Lower leg skin (tissue), 4 donors: ENCODE measurements at regions not wholly inside any gene's neighbourhood (a gene's known extent, or its start where the extent isn't known, plus 50 kb on each side); places are given as distances from the start of the nearest gene placed in this dataset.

ENCODE experiments used
- DNase-seq, 2 donors: peaks; one replicate each; pipeline ENCODE4 v3.0.0-alpha.2; 2019; ENCODE audit warnings: low spot score in 2 of 2
- H3K4me3 ChIP-seq: fragments of 200-600 bp; sonication (generic); 2 replicates; pipeline ENCODE4 v1.5.1; 2017; ENCODE audit warnings: mild to moderate bottlenecking, low read depth; ENCODE audit not compliant: poor library complexity, severe bottlenecking
- POLR2A ChIP-seq, 2 donors: fragments of 450-650 bp; IDR thresholded peaks; one replicate each; pipeline ENCODE4 v1.6.1; 2016 to 2017; ENCODE audit warnings: antibody characterized with exemption in 2 of 2, mild to moderate bottlenecking in 1 of 2, moderate library complexity in 1 of 2
- WGBS, 2 donors: methylation state at CpG; one replicate each; pipeline ENCODE4 v1.1.5; 2018; 5-methylcytosine and 5-hydroxymethylcytosine counted together
- intact Hi-C: fragments of 100-400 bp; cut with DNase I; formaldehyde crosslinking; loops from one replicate; pipeline ENCODE4 v1.15.0; 2023; ENCODE audit warnings: low total_unique reads
- TF ChIP-seq, protein P1 (sequence below), 3 donors: fragments of 450-650 bp; IDR thresholded peaks; one replicate each; pipeline ENCODE4 v1.5.1; 2016; ENCODE audit warnings: antibody characterized with exemption in 3 of 3, mild to moderate bottlenecking in 3 of 3, moderate library complexity in 2 of 3

DNA sequence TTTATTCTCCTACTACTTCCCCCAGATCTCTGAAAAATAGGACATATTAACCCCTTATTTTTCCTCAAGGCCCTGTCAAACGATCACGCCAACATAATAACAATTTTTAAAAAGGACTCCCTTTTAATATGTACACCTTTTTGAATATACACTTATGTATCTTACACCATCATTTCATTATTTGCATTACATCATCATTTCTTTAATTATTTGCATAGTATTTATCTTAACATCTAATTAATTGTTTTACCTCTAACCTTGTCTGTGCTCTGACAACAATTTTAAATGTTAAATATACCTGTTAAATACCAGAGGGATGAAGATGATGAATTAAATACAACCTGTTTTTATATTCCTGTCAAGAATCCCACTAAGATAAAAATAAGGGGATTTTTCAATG lies 432.2 kb downstream of the PTPRC start:
- H3K4me3 ChIP-seq, result no peak overlapping the region
- WGBS, 2 donors, result 94 to 98% methylated on average over 2 of the region's 2 CpGs
- DNase-seq, result no peak
- intact Hi-C loops, result no loop called here
- TF ChIP-seq, protein P1, sequence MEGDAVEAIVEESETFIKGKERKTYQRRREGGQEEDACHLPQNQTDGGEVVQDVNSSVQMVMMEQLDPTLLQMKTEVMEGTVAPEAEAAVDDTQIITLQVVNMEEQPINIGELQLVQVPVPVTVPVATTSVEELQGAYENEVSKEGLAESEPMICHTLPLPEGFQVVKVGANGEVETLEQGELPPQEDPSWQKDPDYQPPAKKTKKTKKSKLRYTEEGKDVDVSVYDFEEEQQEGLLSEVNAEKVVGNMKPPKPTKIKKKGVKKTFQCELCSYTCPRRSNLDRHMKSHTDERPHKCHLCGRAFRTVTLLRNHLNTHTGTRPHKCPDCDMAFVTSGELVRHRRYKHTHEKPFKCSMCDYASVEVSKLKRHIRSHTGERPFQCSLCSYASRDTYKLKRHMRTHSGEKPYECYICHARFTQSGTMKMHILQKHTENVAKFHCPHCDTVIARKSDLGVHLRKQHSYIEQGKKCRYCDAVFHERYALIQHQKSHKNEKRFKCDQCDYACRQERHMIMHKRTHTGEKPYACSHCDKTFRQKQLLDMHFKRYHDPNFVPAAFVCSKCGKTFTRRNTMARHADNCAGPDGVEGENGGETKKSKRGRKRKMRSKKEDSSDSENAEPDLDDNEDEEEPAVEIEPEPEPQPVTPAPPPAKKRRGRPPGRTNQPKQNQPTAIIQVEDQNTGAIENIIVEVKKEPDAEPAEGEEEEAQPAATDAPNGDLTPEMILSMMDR (IDR thresholded peaks at IDR 0.05), result no peak
- no peak for TF ChIP-seq POLR2A (IDR thresholded peaks at IDR 0.05)

DNA sequence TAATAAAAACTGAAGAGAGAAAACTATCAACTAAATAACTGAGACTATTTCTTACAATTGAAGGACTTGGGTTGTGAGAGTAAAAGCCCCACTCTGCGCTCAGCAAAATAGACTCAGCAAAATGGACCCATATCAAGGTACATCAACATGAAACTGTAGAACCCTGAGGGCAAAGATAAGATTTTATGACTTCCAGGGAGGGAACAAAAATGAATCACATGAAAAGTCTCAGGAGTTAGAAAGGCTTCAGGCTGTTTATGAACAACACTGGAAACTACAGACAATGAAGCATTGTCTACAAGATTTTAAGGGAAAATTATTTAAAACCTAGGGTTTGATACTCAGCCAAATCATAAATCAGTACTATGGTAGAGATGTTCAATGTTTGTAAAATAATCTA lies 434.3 kb downstream of the PTPRC start:
- no peak for DNase-seq
- TF ChIP-seq POLR2A (IDR thresholded peaks at IDR 0.05), result no peak
- TF ChIP-seq, protein P1 (IDR thresholded peaks at IDR 0.05), result no peak
- intact Hi-C loops, result no loop called here
- WGBS, 2 donors, result 69% methylated on average over 1 of the region's 1 CpG
- H3K4me3 ChIP-seq, result no peak overlapping the region

DNA sequence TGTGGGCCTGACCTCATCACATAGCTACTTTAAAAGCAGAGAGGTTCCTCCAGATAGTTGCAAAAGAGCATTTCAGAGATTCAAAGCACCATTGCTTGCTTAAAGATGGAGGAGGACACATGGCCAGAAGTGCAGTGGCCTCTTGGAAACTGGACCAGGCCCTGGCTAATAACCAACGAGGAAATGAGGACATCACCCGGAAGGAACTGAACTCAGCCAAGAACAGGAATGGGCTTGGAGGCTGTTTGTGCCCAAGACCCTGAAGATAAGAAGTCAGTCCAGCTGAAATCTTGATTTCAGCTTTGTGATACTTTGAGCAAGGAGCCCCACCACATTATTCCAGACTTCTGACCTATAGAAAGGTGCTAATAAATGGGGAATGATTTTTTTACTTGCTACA lies 437.0 kb downstream of the PTPRC start:
- no peak overlapping the region for H3K4me3 ChIP-seq
- TF ChIP-seq, protein P1 (IDR thresholded peaks at IDR 0.05), result no peak
- no peak for TF ChIP-seq POLR2A (IDR thresholded peaks at IDR 0.05)
- 66 to 80% methylated on average over 2 of the region's 2 CpGs for WGBS, 2 donors
- no peak for DNase-seq
- intact Hi-C loops, result no loop called here

DNA sequence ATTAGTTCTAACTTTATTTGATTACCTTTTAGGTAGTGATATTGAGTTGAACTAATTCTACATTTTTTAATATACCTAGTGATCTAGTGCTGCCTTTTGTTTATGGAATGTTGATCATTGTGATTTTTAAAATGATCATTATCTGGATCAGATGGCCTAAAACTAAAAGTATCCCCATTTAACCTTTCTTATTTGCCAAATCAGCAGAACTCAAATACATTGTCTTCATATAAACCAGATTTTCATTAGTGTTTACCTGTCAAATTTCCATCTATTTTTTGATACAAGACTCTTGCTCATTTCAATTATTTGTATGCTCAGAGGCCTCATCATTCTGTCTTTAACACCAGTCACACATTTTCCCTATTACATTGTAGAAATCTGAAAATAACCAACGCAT lies 441.2 kb downstream of the PTPRC start:
- intact Hi-C loops, result no loop called here
- WGBS, 2 donors, result 81 to 86% methylated on average over 1 of the region's 1 CpG
- no peak for DNase-seq

DNA sequence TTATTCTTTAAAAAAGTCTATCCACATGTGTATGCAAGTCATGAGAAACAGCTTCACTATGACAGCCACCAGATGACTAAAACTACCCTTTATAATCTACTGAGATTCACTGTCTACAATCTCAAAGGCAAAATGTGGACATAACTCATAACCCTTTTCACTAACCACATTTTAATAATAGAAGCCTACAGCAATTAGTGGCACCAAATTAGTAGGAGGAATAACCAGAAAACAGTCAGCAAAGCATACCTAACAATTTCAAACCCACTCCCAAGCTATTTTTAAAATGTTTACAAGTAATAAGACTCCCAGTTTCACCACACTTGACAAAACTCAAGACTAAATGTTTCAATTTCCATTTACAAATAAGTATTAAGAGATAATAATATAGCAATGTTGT lies 442.9 kb downstream of the PTPRC start:
- TF ChIP-seq, protein P1 (IDR thresholded peaks at IDR 0.05), result no peak
- no peak for TF ChIP-seq POLR2A (IDR thresholded peaks at IDR 0.05)
- intact Hi-C loops, result no loop called here
- DNase-seq, result no peak
- no peak overlapping the region for H3K4me3 ChIP-seq

More for the DNA sequence above, 441.2 kb downstream of the PTPRC start:
- H3K4me3 ChIP-seq, result no peak overlapping the region
- TF ChIP-seq, protein P1 (IDR thresholded peaks at IDR 0.05), result no peak
- TF ChIP-seq POLR2A (IDR thresholded peaks at IDR 0.05), result no peak

DNA sequence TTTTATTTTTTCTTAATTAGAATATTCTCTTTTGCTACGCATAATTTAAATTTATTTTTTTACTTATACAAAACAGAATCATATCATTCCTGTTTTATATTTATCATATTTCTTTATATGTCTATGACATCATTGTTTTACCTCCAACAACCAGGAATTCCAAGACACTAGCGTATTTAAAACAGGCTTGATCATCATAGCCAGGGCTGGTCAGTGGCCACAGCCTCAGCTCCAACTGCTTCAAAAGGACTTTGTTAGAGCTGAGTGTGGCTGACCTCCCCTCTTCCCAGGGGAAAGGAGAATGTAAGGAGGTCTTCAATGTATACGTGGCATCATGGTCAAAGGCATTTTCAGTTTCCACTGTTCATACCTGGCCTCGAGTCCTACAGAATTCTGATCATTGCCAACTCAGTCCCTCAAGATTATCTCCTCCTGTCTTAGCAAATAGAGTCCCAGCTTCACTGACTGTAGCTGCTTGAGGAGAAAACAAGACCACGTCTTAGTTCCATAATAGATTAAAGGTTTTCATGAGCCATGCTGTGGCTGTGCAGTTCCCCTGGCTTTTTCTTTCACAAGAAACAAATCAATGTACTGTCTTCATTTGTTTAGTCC lies 444.0 kb downstream of the PTPRC start:
- TF ChIP-seq, protein P1 (IDR thresholded peaks at IDR 0.05), result no peak
- TF ChIP-seq POLR2A (IDR thresholded peaks at IDR 0.05), result no peak
- DNase-seq, result no peak
- intact Hi-C loops, result no loop called here
- 92 to 94% methylated on average over 5 of the region's 5 CpGs for WGBS, 2 donors
- H3K4me3 ChIP-seq, result no peak overlapping the region
